ENCODE measurements at regions not wholly inside any gene's neighbourhood (a gene's known extent, or its start where the extent isn't known, plus 50 kb on each side); places are given as distances from the start of the nearest gene placed in this dataset.

DNA sequence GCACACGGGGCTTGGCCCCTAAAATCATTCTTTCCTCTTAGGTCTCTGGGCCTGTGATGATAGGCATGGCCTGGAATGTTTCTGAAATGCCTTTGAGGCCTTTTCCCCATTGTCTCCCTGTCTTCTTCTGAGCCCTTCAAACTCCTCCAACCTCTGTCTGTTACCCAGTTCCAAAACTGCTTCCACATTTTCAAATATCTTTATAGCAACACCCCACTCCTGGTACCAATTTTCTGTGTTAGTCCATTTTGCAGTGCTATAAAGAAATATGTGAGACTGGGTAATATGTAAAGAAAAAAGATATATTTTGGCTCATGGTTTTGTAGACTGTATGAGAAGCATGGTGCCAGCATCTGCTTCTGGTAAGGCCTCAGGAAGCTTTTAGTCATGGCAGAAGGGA is 158.8 kb downstream of the TM2D1 start:
- no peaks in the 10 kb centered on the region for H3K4me1 ChIP-seq (ENCODE audit: insufficient read depth, low read length)
- H3K36me3 ChIP-seq (ENCODE audit: insufficient read depth, low read length): no peaks in the 10 kb centered on the region
- no peak overlapping the region for H3K4me3 ChIP-seq (ENCODE audit: low read depth in 1 of 2, low read length in 2 of 2)
- H3K4me2 ChIP-seq (ENCODE audit: insufficient read depth, low read length): no peak overlapping the region
- H2AFZ ChIP-seq (ENCODE audit: low read depth, low read length): no peak overlapping the region
- H3K27me3 ChIP-seq (ENCODE audit: insufficient read depth, low read length, poor library complexity): no peaks in the 10 kb centered on the region
- no peak overlapping the region for H3K27ac ChIP-seq (ENCODE audit: low read length)
- no peaks in the 10 kb centered on the region for H3K79me2 ChIP-seq (ENCODE audit: insufficient read depth, low read length)
- no peaks in the 10 kb centered on the region for H4K20me1 ChIP-seq (ENCODE audit: insufficient read depth, low read length)
- no peak overlapping the region for H3K9ac ChIP-seq (ENCODE audit: low read depth, low read length)
- DNase-seq: no peak
- TF ChIP-seq, protein P1, sequence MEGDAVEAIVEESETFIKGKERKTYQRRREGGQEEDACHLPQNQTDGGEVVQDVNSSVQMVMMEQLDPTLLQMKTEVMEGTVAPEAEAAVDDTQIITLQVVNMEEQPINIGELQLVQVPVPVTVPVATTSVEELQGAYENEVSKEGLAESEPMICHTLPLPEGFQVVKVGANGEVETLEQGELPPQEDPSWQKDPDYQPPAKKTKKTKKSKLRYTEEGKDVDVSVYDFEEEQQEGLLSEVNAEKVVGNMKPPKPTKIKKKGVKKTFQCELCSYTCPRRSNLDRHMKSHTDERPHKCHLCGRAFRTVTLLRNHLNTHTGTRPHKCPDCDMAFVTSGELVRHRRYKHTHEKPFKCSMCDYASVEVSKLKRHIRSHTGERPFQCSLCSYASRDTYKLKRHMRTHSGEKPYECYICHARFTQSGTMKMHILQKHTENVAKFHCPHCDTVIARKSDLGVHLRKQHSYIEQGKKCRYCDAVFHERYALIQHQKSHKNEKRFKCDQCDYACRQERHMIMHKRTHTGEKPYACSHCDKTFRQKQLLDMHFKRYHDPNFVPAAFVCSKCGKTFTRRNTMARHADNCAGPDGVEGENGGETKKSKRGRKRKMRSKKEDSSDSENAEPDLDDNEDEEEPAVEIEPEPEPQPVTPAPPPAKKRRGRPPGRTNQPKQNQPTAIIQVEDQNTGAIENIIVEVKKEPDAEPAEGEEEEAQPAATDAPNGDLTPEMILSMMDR (IDR thresholded peaks at IDR 0.05; ENCODE audit: borderline replicate concordance, extremely low read depth, low read length, poor library complexity, severe bottlenecking): no peak
- peaks cover 13% of the 10 kb centered on the region for H3K9me3 ChIP-seq (ENCODE audit: insufficient read depth, low read length, severe bottlenecking)
- ATAC-seq (ENCODE audit: insufficient read depth, low read depth): no peak

DNA sequence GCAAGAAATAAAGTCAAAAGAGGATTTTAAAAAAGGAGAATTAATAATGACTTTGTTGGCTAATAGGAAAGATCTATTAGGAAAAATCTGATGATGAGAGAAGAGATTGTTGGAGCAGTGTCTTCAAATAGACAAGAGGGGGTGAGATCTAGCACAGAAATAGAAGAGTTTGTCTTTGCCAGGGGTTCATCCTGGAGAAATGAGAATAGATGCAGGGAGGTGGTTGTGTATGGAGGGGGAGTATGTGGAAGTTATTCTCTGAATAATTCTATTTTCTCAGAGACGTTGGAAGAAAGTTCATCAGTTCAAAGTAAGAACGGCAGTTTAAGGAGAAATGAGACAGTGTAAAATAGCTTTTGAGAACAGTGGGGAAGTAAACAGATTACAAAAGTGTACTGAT is 161.3 kb downstream of the TM2D1 start:
- H3K4me2 ChIP-seq (ENCODE audit: insufficient read depth, low read length): no peak overlapping the region
- TF ChIP-seq EZH2 (IDR thresholded peaks at IDR 0.05; ENCODE audit: borderline replicate concordance, low read depth, low read length, severe bottlenecking): no peak
- TF ChIP-seq, protein P1 (IDR thresholded peaks at IDR 0.05; ENCODE audit: borderline replicate concordance, extremely low read depth, low read length, poor library complexity, severe bottlenecking): no peak
- ATAC-seq (ENCODE audit: insufficient read depth, low read depth): no peak
- no peak overlapping the region for H3K27ac ChIP-seq (ENCODE audit: low read length)
- H3K9ac ChIP-seq (ENCODE audit: low read depth, low read length): no peak overlapping the region
- no peaks in the 10 kb centered on the region for H3K79me2 ChIP-seq (ENCODE audit: insufficient read depth, low read length)
- peaks cover 13% of the 10 kb centered on the region for H3K9me3 ChIP-seq (ENCODE audit: insufficient read depth, low read length, severe bottlenecking)
- no peaks in the 10 kb centered on the region for H3K36me3 ChIP-seq (ENCODE audit: insufficient read depth, low read length)
- no peak overlapping the region for H2AFZ ChIP-seq (ENCODE audit: low read depth, low read length)
- no peaks in the 10 kb centered on the region for H3K4me1 ChIP-seq (ENCODE audit: insufficient read depth, low read length)
- DNase-seq: no peak
- no peak overlapping the region for H3K4me3 ChIP-seq (ENCODE audit: low read depth in 1 of 2, low read length in 2 of 2)
- H4K20me1 ChIP-seq (ENCODE audit: insufficient read depth, low read length): no peaks in the 10 kb centered on the region
- H3K27me3 ChIP-seq (ENCODE audit: insufficient read depth, low read length, poor library complexity): no peaks in the 10 kb centered on the region

DNA sequence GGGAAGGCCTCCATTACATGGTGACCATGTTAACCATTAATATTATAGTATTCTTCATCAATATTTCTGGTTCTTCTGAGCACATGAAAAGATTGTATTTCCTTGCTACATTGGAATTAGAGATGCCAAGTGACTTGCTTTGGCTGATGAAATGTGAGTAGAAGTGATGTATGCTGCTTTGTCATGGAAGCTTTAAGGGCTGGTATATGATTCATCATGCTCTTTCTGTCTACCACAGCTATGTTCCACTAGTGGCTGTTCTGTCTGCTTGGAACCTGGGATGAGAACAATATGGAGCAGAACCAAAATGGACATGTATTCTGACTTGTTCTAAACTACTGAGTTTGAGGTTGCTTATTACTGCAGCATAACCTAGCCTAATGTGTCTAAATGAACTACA is 163.3 kb downstream of the TM2D1 start:
- peaks cover 13% of the 10 kb centered on the region for H3K9me3 ChIP-seq (ENCODE audit: insufficient read depth, low read length, severe bottlenecking)
- no peak for TF ChIP-seq EZH2 (IDR thresholded peaks at IDR 0.05; ENCODE audit: borderline replicate concordance, low read depth, low read length, severe bottlenecking)
- TF ChIP-seq, protein P1 (IDR thresholded peaks at IDR 0.05; ENCODE audit: borderline replicate concordance, extremely low read depth, low read length, poor library complexity, severe bottlenecking): no peak
- no peaks in the 10 kb centered on the region for H3K27me3 ChIP-seq (ENCODE audit: insufficient read depth, low read length, poor library complexity)
- H4K20me1 ChIP-seq (ENCODE audit: insufficient read depth, low read length): no peaks in the 10 kb centered on the region
- H3K36me3 ChIP-seq (ENCODE audit: insufficient read depth, low read length): no peaks in the 10 kb centered on the region
- no peak overlapping the region for H3K4me3 ChIP-seq (ENCODE audit: low read depth in 1 of 2, low read length in 2 of 2)
- H3K9ac ChIP-seq (ENCODE audit: low read depth, low read length): no peak overlapping the region
- ATAC-seq (ENCODE audit: insufficient read depth, low read depth) (no peak), DNase-seq (no peak)
- H3K4me1 ChIP-seq (ENCODE audit: insufficient read depth, low read length): no peaks in the 10 kb centered on the region
- no peak overlapping the region for H3K27ac ChIP-seq (ENCODE audit: low read length)
- no peak overlapping the region for H2AFZ ChIP-seq (ENCODE audit: low read depth, low read length)
- H3K4me2 ChIP-seq (ENCODE audit: insufficient read depth, low read length): no peak overlapping the region
- H3K79me2 ChIP-seq (ENCODE audit: insufficient read depth, low read length): no peaks in the 10 kb centered on the region

DNA sequence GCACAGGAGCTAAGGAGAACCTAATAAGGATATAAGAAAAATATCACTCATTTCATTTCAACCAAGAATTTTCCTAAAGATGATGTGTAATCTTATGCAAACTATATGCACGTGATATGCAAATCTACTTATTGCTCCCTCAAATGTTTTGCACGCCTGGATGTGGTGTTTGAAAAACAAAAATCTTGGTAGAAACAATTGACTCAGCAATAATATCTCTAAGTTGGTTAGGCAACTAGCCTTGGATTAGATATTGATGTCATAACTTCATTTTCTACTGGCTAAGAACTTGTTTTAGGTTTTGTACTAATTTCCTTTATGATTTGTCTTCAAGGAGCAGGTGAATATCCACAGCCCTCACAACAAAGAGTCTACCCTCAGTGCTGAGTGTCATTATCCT is 164.6 kb downstream of the TM2D1 start:
- no peak overlapping the region for H3K9ac ChIP-seq (ENCODE audit: low read depth, low read length)
- no peaks in the 10 kb centered on the region for H3K4me1 ChIP-seq (ENCODE audit: insufficient read depth, low read length)
- H4K20me1 ChIP-seq (ENCODE audit: insufficient read depth, low read length): no peaks in the 10 kb centered on the region
- TF ChIP-seq, protein P1 (IDR thresholded peaks at IDR 0.05; ENCODE audit: borderline replicate concordance, extremely low read depth, low read length, poor library complexity, severe bottlenecking): no peak
- TF ChIP-seq EZH2 (IDR thresholded peaks at IDR 0.05; ENCODE audit: borderline replicate concordance, low read depth, low read length, severe bottlenecking): no peak
- H3K4me3 ChIP-seq (ENCODE audit: low read depth in 1 of 2, low read length in 2 of 2): no peak overlapping the region
- H3K36me3 ChIP-seq (ENCODE audit: insufficient read depth, low read length): no peaks in the 10 kb centered on the region
- no peaks in the 10 kb centered on the region for H3K27me3 ChIP-seq (ENCODE audit: insufficient read depth, low read length, poor library complexity)
- H3K9me3 ChIP-seq (ENCODE audit: insufficient read depth, low read length, severe bottlenecking): peaks cover 1% of the 10 kb centered on the region
- H2AFZ ChIP-seq (ENCODE audit: low read depth, low read length): no peak overlapping the region
- no peaks in the 10 kb centered on the region for H3K79me2 ChIP-seq (ENCODE audit: insufficient read depth, low read length)
- no peak overlapping the region for H3K27ac ChIP-seq (ENCODE audit: low read length)
- ATAC-seq (ENCODE audit: insufficient read depth, low read depth): no peak
- H3K4me2 ChIP-seq (ENCODE audit: insufficient read depth, low read length): no peak overlapping the region
- no peak for DNase-seq

Data from DND-41 (cell line).